ENCODE measurements at regions not wholly inside any gene's neighbourhood (a gene's known extent, or its start where the extent isn't known, plus 50 kb on each side); places are given as distances from the start of the nearest gene placed in this dataset.

GRCh38 chrX:4800756-4801155 lies 1087.3 kb upstream of the PRKX start:
- Histone ChIP-seq H3K27me3 (ENCODE audit: insufficient read depth, low read length) (no peaks in the 10 kb centered on the region), H3K36me3 (ENCODE audit: insufficient read depth, low read length) (no peaks in the 10 kb centered on the region), H3K4me1 (ENCODE audit: insufficient read depth, low read length, severe bottlenecking) (no peaks in the 10 kb centered on the region), H3K9me3 (ENCODE audit: low read length) (no peaks in the 10 kb centered on the region), H3F3A (ENCODE audit: insufficient read depth, low read length) (no peaks in the 10 kb centered on the region), H3K4me2 (ENCODE audit: low read length) (no peak overlapping the region), H3K9ac (ENCODE audit: low read length) (no peak overlapping the region), H3K79me2 (ENCODE audit: insufficient read depth, low read length) (no peaks in the 10 kb centered on the region), H3K9me2 (ENCODE audit: low read depth, low read length) (no peaks in the 10 kb centered on the region), H3K4me3 (ENCODE audit: low read depth, low read length, poor library complexity, severe bottlenecking) (no peak overlapping the region), H4K20me1 (ENCODE audit: insufficient read depth, low read length) (no peaks in the 10 kb centered on the region), H2AFZ (ENCODE audit: low read length) (no peak overlapping the region), H3K27ac (ENCODE audit: low read depth, low read length, poor library complexity, severe bottlenecking) (no peak overlapping the region)
- TF ChIP-seq EZH2 (IDR thresholded peaks at IDR 0.05; ENCODE audit: borderline replicate concordance, low read length) (no peak), CTCF (IDR thresholded peaks at IDR 0.05; ENCODE audit: low read length) (no peak)

- H3K9me2 ChIP-seq (ENCODE audit: low read depth, low read length), result no peaks in the 10 kb centered on the region
- no peak overlapping the region for H3K9ac ChIP-seq (ENCODE audit: low read length)
- no peak overlapping the region for H2AFZ ChIP-seq (ENCODE audit: low read length)
- TF ChIP-seq EZH2 (IDR thresholded peaks at IDR 0.05; ENCODE audit: borderline replicate concordance, low read length) (no peak), CTCF (IDR thresholded peaks at IDR 0.05; ENCODE audit: low read length) (no peak)
- no peaks in the 10 kb centered on the region for H3K4me1 ChIP-seq (ENCODE audit: insufficient read depth, low read length, severe bottlenecking)
- no peak overlapping the region for H3K4me3 ChIP-seq (ENCODE audit: low read depth, low read length, poor library complexity, severe bottlenecking)
- H3F3A ChIP-seq (ENCODE audit: insufficient read depth, low read length), result no peaks in the 10 kb centered on the region
- no peak overlapping the region for H3K4me2 ChIP-seq (ENCODE audit: low read length)
- no peaks in the 10 kb centered on the region for H3K36me3 ChIP-seq (ENCODE audit: insufficient read depth, low read length)
- H3K27me3 ChIP-seq (ENCODE audit: insufficient read depth, low read length), result no peaks in the 10 kb centered on the region
- no peaks in the 10 kb centered on the region for H4K20me1 ChIP-seq (ENCODE audit: insufficient read depth, low read length)
- H3K79me2 ChIP-seq (ENCODE audit: insufficient read depth, low read length), result no peaks in the 10 kb centered on the region
- H3K9me3 ChIP-seq (ENCODE audit: low read length), result no peaks in the 10 kb centered on the region
- H3K27ac ChIP-seq (ENCODE audit: low read depth, low read length, poor library complexity, severe bottlenecking), result no peak overlapping the region
Measured at GRCh38 chrX:4787971-4788370, 1074.5 kb upstream of the PRKX start.

- Histone ChIP-seq H3K27ac (ENCODE audit: low read depth, low read length, poor library complexity, severe bottlenecking) (no peak overlapping the region), H2AFZ (ENCODE audit: low read length) (no peak overlapping the region), H3K36me3 (ENCODE audit: insufficient read depth, low read length) (no peaks in the 10 kb centered on the region), H3K27me3 (ENCODE audit: insufficient read depth, low read length) (no peaks in the 10 kb centered on the region), H3K9ac (ENCODE audit: low read length) (no peak overlapping the region), H3K4me2 (ENCODE audit: low read length) (no peak overlapping the region), H3K9me3 (ENCODE audit: low read length) (no peaks in the 10 kb centered on the region), H3K4me1 (ENCODE audit: insufficient read depth, low read length, severe bottlenecking) (peaks cover 15% of the 10 kb centered on the region), H4K20me1 (ENCODE audit: insufficient read depth, low read length) (no peaks in the 10 kb centered on the region), H3F3A (ENCODE audit: insufficient read depth, low read length) (no peaks in the 10 kb centered on the region), H3K4me3 (ENCODE audit: low read depth, low read length, poor library complexity, severe bottlenecking) (no peak overlapping the region), H3K79me2 (ENCODE audit: insufficient read depth, low read length) (no peaks in the 10 kb centered on the region), H3K9me2 (ENCODE audit: low read depth, low read length) (no peaks in the 10 kb centered on the region)
- no peak for TF ChIP-seq EZH2 (IDR thresholded peaks at IDR 0.05; ENCODE audit: borderline replicate concordance, low read length)
- no peak for TF ChIP-seq CTCF (IDR thresholded peaks at IDR 0.05; ENCODE audit: low read length)
Measured at GRCh38 chrX:4764888-4765287, 1051.4 kb upstream of the PRKX start.

All from OCI-LY1 (cell line).